A172 (cell line): ENCODE measurements at regions not wholly inside any gene's neighbourhood (a gene's known extent, or its start where the extent isn't known, plus 50 kb on each side); places are given as distances from the start of the nearest gene placed in this dataset.
A peak's percentile ranks its signal among the peaks of the same experiment; 100 is the strongest.

Experiments
- DNase-seq: peaks from one replicate; pipeline ENCODE4 v3.0.0-alpha.2; 2015; ENCODE audit warnings: low spot score

- DNase-seq, result no peak
Measured at GRCh38 chr6:168134560-168135201, 55.7 kb upstream of the FRMD1 start.

- DNase-seq, result no peak
Measured at GRCh38 chr6:168133687-168134559, 54.9 kb upstream of the FRMD1 start.

GRCh38 chr6:168133168-168133561 is 54.2 kb upstream of the FRMD1 start:
- DNase-seq, result no peak

- DNase-seq, result peak; percentile 28
Measured at GRCh38 chr6:168132531-168133167, 53.6 kb upstream of the FRMD1 start.

- DNase-seq, result no peak
Measured at GRCh38 chr6:168131464-168132415, 52.7 kb upstream of the FRMD1 start.

GRCh38 chr6:168130697-168131371 is 51.8 kb upstream of the FRMD1 start:
- DNase-seq, result no peak

GRCh38 chr6:168130168-168130696 is 51.2 kb upstream of the FRMD1 start:
- DNase-seq, result no peak

GRCh38 chr6:168129292-168130167 is 50.5 kb upstream of the FRMD1 start:
- no peak for DNase-seq

GRCh38 chr6:168128631-168129291 is 49.7 kb upstream of the FRMD1 start:
- DNase-seq, result no peak
